ENCODE measurements at regions not wholly inside any gene's neighbourhood (a gene's known extent, or its start where the extent isn't known, plus 50 kb on each side); places are given as distances from the start of the nearest gene placed in this dataset.

GRCh38 chr10:3573498-3573897 lies 211.5 kb downstream of the KLF6 start:
- no peak overlapping the region for H3K4me3 ChIP-seq (ENCODE audit: low read depth, low read length)
- no peak for DNase-seq (ENCODE audit: low read depth)
- TF ChIP-seq, protein P1, sequence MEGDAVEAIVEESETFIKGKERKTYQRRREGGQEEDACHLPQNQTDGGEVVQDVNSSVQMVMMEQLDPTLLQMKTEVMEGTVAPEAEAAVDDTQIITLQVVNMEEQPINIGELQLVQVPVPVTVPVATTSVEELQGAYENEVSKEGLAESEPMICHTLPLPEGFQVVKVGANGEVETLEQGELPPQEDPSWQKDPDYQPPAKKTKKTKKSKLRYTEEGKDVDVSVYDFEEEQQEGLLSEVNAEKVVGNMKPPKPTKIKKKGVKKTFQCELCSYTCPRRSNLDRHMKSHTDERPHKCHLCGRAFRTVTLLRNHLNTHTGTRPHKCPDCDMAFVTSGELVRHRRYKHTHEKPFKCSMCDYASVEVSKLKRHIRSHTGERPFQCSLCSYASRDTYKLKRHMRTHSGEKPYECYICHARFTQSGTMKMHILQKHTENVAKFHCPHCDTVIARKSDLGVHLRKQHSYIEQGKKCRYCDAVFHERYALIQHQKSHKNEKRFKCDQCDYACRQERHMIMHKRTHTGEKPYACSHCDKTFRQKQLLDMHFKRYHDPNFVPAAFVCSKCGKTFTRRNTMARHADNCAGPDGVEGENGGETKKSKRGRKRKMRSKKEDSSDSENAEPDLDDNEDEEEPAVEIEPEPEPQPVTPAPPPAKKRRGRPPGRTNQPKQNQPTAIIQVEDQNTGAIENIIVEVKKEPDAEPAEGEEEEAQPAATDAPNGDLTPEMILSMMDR (IDR thresholded peaks at IDR 0.05; ENCODE audit: control insufficient read depth, extremely low read depth, insufficient read depth), result no peak

GRCh38 chr10:3571310-3571825 lies 213.6 kb downstream of the KLF6 start:
- TF ChIP-seq, protein P1 (IDR thresholded peaks at IDR 0.05; ENCODE audit: control insufficient read depth, extremely low read depth, insufficient read depth), result no peak

GRCh38 chr10:3570855-3571266 lies 214.1 kb downstream of the KLF6 start:
- TF ChIP-seq, protein P1 (IDR thresholded peaks at IDR 0.05; ENCODE audit: control insufficient read depth, extremely low read depth, insufficient read depth), result no peak
- H3K4me3 ChIP-seq (ENCODE audit: low read depth, low read length), result no peak overlapping the region
- no peak for DNase-seq (ENCODE audit: low read depth)

More at GRCh38 chr10:3571310-3571825, 213.6 kb downstream of the KLF6 start:
- H3K4me3 ChIP-seq (ENCODE audit: low read depth, low read length), result no peak overlapping the region
- no peak for DNase-seq (ENCODE audit: low read depth)

- DNase-seq (ENCODE audit: low read depth), result no peak
- H3K4me3 ChIP-seq (ENCODE audit: low read depth, low read length), result no peak overlapping the region
- TF ChIP-seq, protein P1 (IDR thresholded peaks at IDR 0.05; ENCODE audit: control insufficient read depth, extremely low read depth, insufficient read depth), result no peak
These were observed 214.8 kb downstream of the KLF6 start for GRCh38 chr10:3570131-3570729.

GRCh38 chr10:3568983-3569382 lies 216.0 kb downstream of the KLF6 start:
- no peak for DNase-seq (ENCODE audit: low read depth)
- no peak overlapping the region for H3K4me3 ChIP-seq (ENCODE audit: low read depth, low read length)
- TF ChIP-seq, protein P1 (IDR thresholded peaks at IDR 0.05; ENCODE audit: control insufficient read depth, extremely low read depth, insufficient read depth), result no peak

DNA sequence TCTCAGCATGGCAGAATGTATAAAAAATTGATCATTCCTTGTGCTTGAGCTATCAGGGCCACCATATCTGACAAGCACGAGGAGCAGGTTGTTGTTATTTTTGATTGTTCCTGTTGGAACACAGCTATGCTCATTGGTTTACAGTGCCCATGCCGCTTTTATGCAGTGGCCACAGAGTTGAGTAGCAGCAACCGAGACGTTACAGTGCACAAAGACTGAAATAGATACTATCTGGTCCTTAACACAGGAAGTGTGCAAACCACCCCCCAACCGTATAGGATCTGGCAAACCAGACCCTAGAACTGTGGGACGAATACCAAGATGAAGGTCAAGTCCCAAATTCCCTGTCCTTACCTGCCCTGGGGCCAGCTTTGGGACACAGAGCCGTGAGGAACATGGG lies 216.6 kb downstream of the KLF6 start:
- DNase-seq (ENCODE audit: low read depth), result no peak
- TF ChIP-seq, protein P1 (IDR thresholded peaks at IDR 0.05; ENCODE audit: control insufficient read depth, extremely low read depth, insufficient read depth), result no peak
- no peak overlapping the region for H3K4me3 ChIP-seq (ENCODE audit: low read depth, low read length)

Measured in LNCaP clone FGC (cell line).